GM12878 (cell line): ENCODE measurements at regions not wholly inside any gene's neighbourhood (a gene's known extent, or its start where the extent isn't known, plus 50 kb on each side); places are given as distances from the start of the nearest gene placed in this dataset.

ENCODE experiments used
- ATAC-seq: fragments of 200-7000 bp; cut with Tn5 transposase; 3 replicates; pipeline ENCODE4 v1.9.1; 2020; ENCODE audit warnings: mild to moderate bottlenecking, moderate library complexity
- BruUV-seq: library from RNA; stranded (reverse); fragments of 400-500 nt; replicated peaks from 2 replicates; lab custom pipeline; 2021; lab: Mats Ljungman, UMichigan
- CTCF ChIA-PET: fragments of 300-600 bp; sonication (Branson Sonifier 250); formaldehyde crosslinking; extraction: SDS; loops from one replicate; lab custom pipeline; 2021; ENCODE audit warnings: inconsistent platforms; lab: Yijun Ruan, JAX
- POLR2A ChIA-PET: fragments of 350-600 bp; formaldehyde crosslinking; extraction: SDS; loops from one replicate; lab custom pipeline; 2021; ENCODE audit warnings: inconsistent platforms; lab: Charles Lee
- RAD21 ChIA-PET: fragments of 300-600 bp; sonication (Branson Sonifier 250); formaldehyde crosslinking; loops from one replicate; lab custom pipeline; 2023; ENCODE audit warnings: antibody characterized with exemption; ENCODE audit not compliant: unreplicated experiment; lab: Charles Lee
- SMC1A ChIA-PET: fragments of 300-600 bp; sonication (Branson Sonifier 250); formaldehyde crosslinking; loops from one replicate; lab custom pipeline; 2023; ENCODE audit not compliant: unreplicated experiment, uncharacterized antibody; lab: Charles Lee
- DNase-seq: peaks from one replicate; pipeline ENCODE4 v3.0.0-alpha.2; 2011; ENCODE audit warnings: low read depth, low spot score
- FAIRE-seq: peaks from 3 replicates; lab custom pipeline; 2011; peaks lifted over from hg19 to GRCh38; lab: Jason Lieb, UNC
- H2AFZ ChIP-seq: 2 replicates; pipeline ENCODE4 v1.6.0; 2011; ENCODE audit warnings: low read depth, low read length, control low read depth; ENCODE audit not compliant: control insufficient read depth
- H3K27ac ChIP-seq: 2 replicates; pipeline ENCODE4 v1.5.1; 2011; ENCODE audit warnings: control low read depth; ENCODE audit not compliant: control insufficient read depth, insufficient read depth
- H3K27me3 ChIP-seq, 2 experiments: replicated peaks in 1 of 2; 2 replicates each; pipeline versions ENCODE4 v1.6.0 to v1.6.1; 2011; ENCODE audit warnings: low read length in 1 of 2; ENCODE audit not compliant: control insufficient read depth in 2 of 2, insufficient read depth in 2 of 2
- H3K36me3 ChIP-seq, 2 experiments: 2 replicates each; pipeline ENCODE4 v1.5.1; 2011; ENCODE audit warnings: low read length in 1 of 2; ENCODE audit not compliant: control insufficient read depth in 2 of 2, insufficient read depth in 2 of 2
- H3K4me1 ChIP-seq: 2 replicates; pipeline ENCODE4 v1.6.1; 2011; ENCODE audit warnings: mild to moderate bottlenecking, low read length, moderate library complexity, mixed read lengths; ENCODE audit not compliant: control insufficient read depth, insufficient read depth
- H3K4me2 ChIP-seq: 2 replicates; pipeline ENCODE4 v1.6.0; 2011; ENCODE audit warnings: control low read depth; ENCODE audit not compliant: control insufficient read depth, insufficient read depth
- H3K4me3 ChIP-seq: fragments of 200-600 bp; sonication (generic); 2 replicates; pipeline ENCODE4 v1.5.1; 2016
- H3K79me2 ChIP-seq: 2 replicates; pipeline ENCODE4 v1.6.0; 2011; ENCODE audit warnings: low read length; ENCODE audit not compliant: control insufficient read depth, insufficient read depth
- H3K9ac ChIP-seq: 2 replicates; pipeline ENCODE4 v1.8.0; 2011; ENCODE audit warnings: low read length, control low read depth, mixed read lengths; ENCODE audit not compliant: control insufficient read depth, insufficient read depth
- H3K9me3 ChIP-seq: replicated peaks from 3 replicates; pipeline ENCODE4 v1.5.1; 2011; ENCODE audit warnings: mild to moderate bottlenecking, low read length; ENCODE audit not compliant: control insufficient read depth, insufficient read depth
- H4K20me1 ChIP-seq: 2 replicates; pipeline ENCODE4 v1.6.0; 2011; ENCODE audit not compliant: control insufficient read depth, insufficient read depth
- BACH1 ChIP-seq: fragments of 450-650 bp; IDR thresholded peaks from 2 replicates; pipeline ENCODE4 v1.6.1; 2017; ENCODE audit warnings: mild to moderate bottlenecking, borderline replicate concordance
- BCL11A ChIP-seq: IDR thresholded peaks from 2 replicates; pipeline ENCODE4 v1.6.1; 2011; ENCODE audit warnings: low read depth, low read length
- CREM ChIP-seq: IDR thresholded peaks from 2 replicates; pipeline ENCODE4 v1.6.1; 2014; ENCODE audit warnings: antibody characterized with exemption, low read depth
- HSF1 ChIP-seq: fragments of 150-350 bp; IDR thresholded peaks from 2 replicates; pipeline ENCODE4 v1.6.1; 2014; ENCODE audit warnings: mild to moderate bottlenecking, low read depth, low read length
- IKZF2 ChIP-seq, 2 experiments: fragments of 450-650 bp; IDR thresholded peaks; 2 replicates each; pipeline ENCODE4 v1.6.1; 2017; ENCODE audit warnings: mild to moderate bottlenecking in 2 of 2, moderate library complexity in 2 of 2
- KAT2A ChIP-seq: conservative IDR thresholded peaks from 2 replicates; pipeline ENCODE4 v1.6.1; 2011; ENCODE audit warnings: low read depth, low read length; ENCODE audit not compliant: control insufficient read depth
- MTA2 ChIP-seq: fragments of 450-650 bp; IDR thresholded peaks from 2 replicates; pipeline ENCODE4 v1.6.1; 2016; ENCODE audit warnings: low read depth, mild to moderate bottlenecking, moderate library complexity
- NFIC ChIP-seq: IDR thresholded peaks from 2 replicates; pipeline ENCODE4 v1.6.1; 2012; ENCODE audit warnings: low read depth, mild to moderate bottlenecking, inconsistent platforms, low read length, moderate library complexity
- NFXL1 ChIP-seq: fragments of 450-650 bp; IDR thresholded peaks from 2 replicates; pipeline ENCODE4 v1.6.1; 2017; ENCODE audit warnings: antibody characterized with exemption, mild to moderate bottlenecking, borderline replicate concordance
- NR2C1 ChIP-seq: fragments of 450-650 bp; IDR thresholded peaks from 2 replicates; pipeline ENCODE4 v1.6.1; 2017; ENCODE audit warnings: antibody characterized with exemption, mild to moderate bottlenecking, moderate library complexity
- NR2F1 ChIP-seq: fragments of 450-650 bp; conservative IDR thresholded peaks from 2 replicates; pipeline ENCODE4 v1.6.1; 2017; ENCODE audit warnings: mild to moderate bottlenecking
- PAX8 ChIP-seq: fragments of 450-650 bp; IDR thresholded peaks from 2 replicates; pipeline ENCODE4 v1.6.1; 2017; ENCODE audit warnings: mild to moderate bottlenecking, moderate library complexity
- RBBP5 ChIP-seq: fragments of 200-600 bp; sonication (generic); conservative IDR thresholded peaks from 2 replicates; pipeline ENCODE4 v1.6.1; 2016
- RFX5 ChIP-seq: IDR thresholded peaks from 2 replicates; pipeline ENCODE4 v1.6.1; 2011; ENCODE audit warnings: low read depth, low read length, improper control_type of control experiment
- RUNX3 ChIP-seq: IDR thresholded peaks from 2 replicates; pipeline ENCODE4 v1.6.1; 2012; ENCODE audit warnings: low read length, inconsistent platforms
- SRF ChIP-seq, 2 experiments: IDR thresholded peaks; 2 replicates each; pipeline ENCODE4 v1.6.1; 2011; ENCODE audit warnings: low read depth in 2 of 2, low read length in 2 of 2, mild to moderate bottlenecking in 1 of 2, moderate library complexity in 1 of 2
- TAF1 ChIP-seq: IDR thresholded peaks from 2 replicates; pipeline ENCODE4 v1.6.1; 2011; ENCODE audit warnings: mild to moderate bottlenecking, low read depth, low read length, borderline replicate concordance
- YY1 ChIP-seq: IDR thresholded peaks from 2 replicates; pipeline ENCODE4 v1.6.1; 2011; ENCODE audit warnings: low read depth, mild to moderate bottlenecking, low read length
- ZBTB40 ChIP-seq: fragments of 450-650 bp; IDR thresholded peaks from 2 replicates; pipeline ENCODE4 v1.6.1; 2016; ENCODE audit warnings: mild to moderate bottlenecking, moderate library complexity, borderline replicate concordance
- ZNF384 ChIP-seq: IDR thresholded peaks from 2 replicates; pipeline ENCODE4 v1.6.1; 2012; ENCODE audit warnings: low read depth, mild to moderate bottlenecking, low read length, improper control_type of control experiment, borderline replicate concordance
- WGBS: methylation state at CpG from one replicate; pipeline ENCODE4 v1.1.6; 2016; ENCODE audit warnings: low lambda C conversion rate; ENCODE audit not compliant: insufficient replicate concordance, insufficient coverage; ENCODE audit errors: missing lambda C conversion rate; 5-methylcytosine and 5-hydroxymethylcytosine counted together
- in situ Hi-C: fragments of 300-500 bp; cut with MboI; formaldehyde crosslinking; loops from 9 replicates; pipeline ENCODE4 v1.14.3; 2018; ENCODE audit warnings: mixed read lengths
- intact Hi-C: fragments of 100-400 bp; cut with micrococcal nuclease; formaldehyde crosslinking; loops from one replicate; pipeline ENCODE4 v1.14.2; 2022; ENCODE audit not compliant: unreplicated experiment

GRCh38 chr3:164620956-164621355 is 457.3 kb downstream of the SI start (continued):
- TF ChIP-seq TAF1: no peak
- TF ChIP-seq NFIC: peak; percentile 93; the same call in 1 of the 2 replicates
- no peak for TF ChIP-seq IKZF2 (IDR thresholded peaks at IDR 0.05)
- no peak for TF ChIP-seq RBBP5

GRCh38 chr3:164620423-164620822 is 457.9 kb downstream of the SI start:
- H3K36me3 ChIP-seq: no peaks in the 10 kb centered on the region
- no peak overlapping the region for H3K4me3 ChIP-seq
- ATAC-seq (peak; percentile 63), FAIRE-seq (no peak), DNase-seq (no peak)
- H3K9me3 ChIP-seq: no peaks in the 10 kb centered on the region
- CTCF ChIA-PET: no interaction called here
- no peak for TF ChIP-seq PAX8
- TF ChIP-seq ZNF384: no peak
- no peak for TF ChIP-seq KAT2A
- no peak for TF ChIP-seq RUNX3
- no peak for TF ChIP-seq NR2C1
- TF ChIP-seq CREM: no peak
- TF ChIP-seq SRF (IDR thresholded peaks at IDR 0.05; ENCODE audit: low read depth in 2 of 2, low read length in 2 of 2): no peak
- no peak for TF ChIP-seq ZBTB40
- no peak for TF ChIP-seq HSF1
- TF ChIP-seq MTA2: no peak
- no peak for TF ChIP-seq BACH1
- TF ChIP-seq RFX5: no peak
- TF ChIP-seq YY1: no peak
- no peak for TF ChIP-seq NFXL1
- no peak for TF ChIP-seq BCL11A
- TF ChIP-seq NR2F1: no peak
- no peak for TF ChIP-seq TAF1
- no peak overlapping the region for H3K27ac ChIP-seq
- H4K20me1 ChIP-seq: no peaks in the 10 kb centered on the region
- H3K27me3 ChIP-seq: no peaks in the 10 kb centered on the region
- no peaks in the 10 kb centered on the region for H3K79me2 ChIP-seq
- 0% methylated on average over 4 of the region's 4 CpGs for WGBS
- RAD21 ChIA-PET: no interaction called here
- H3K4me1 ChIP-seq: no peaks in the 10 kb centered on the region
- POLR2A ChIA-PET: interaction anchor here (1.3 kb wide), 1 partner anchor 9 kb away, joined by 3 read pairs; no protein-coding TSS in a partner anchor
- no peak overlapping the region for H3K4me2 ChIP-seq
- BruUV-seq: no TSS peak
- H2AFZ ChIP-seq: no peak overlapping the region
- SMC1A ChIA-PET: no interaction called here
- in situ Hi-C loops: no loop called here
- H3K9ac ChIP-seq: no peak overlapping the region
- intact Hi-C loops: no loop called here
